ENCODE measurements at regions not wholly inside any gene's neighbourhood (a gene's known extent, or its start where the extent isn't known, plus 50 kb on each side); places are given as distances from the start of the nearest gene placed in this dataset.

- no peak for DNase-seq
- in situ Hi-C loops (cut with HindIII; ENCODE audit: low pct_ligation_motif_present, low pct_unique_long_range_greater_than_20kb, low sequenced_read_pairs), result no loop called here
Observed at GRCh38 chr13:34405410-34406181, 536.5 kb upstream of the NBEA start.

GRCh38 chr13:34408640-34409039, 533.4 kb upstream of the NBEA start:
- no peak for DNase-seq
- in situ Hi-C loops (cut with HindIII; ENCODE audit: low pct_ligation_motif_present, low pct_unique_long_range_greater_than_20kb, low sequenced_read_pairs), result no loop called here

- in situ Hi-C loops (cut with HindIII; ENCODE audit: low pct_ligation_motif_present, low pct_unique_long_range_greater_than_20kb, low sequenced_read_pairs), result no loop called here
Observed at GRCh38 chr13:34409496-34410182, 532.4 kb upstream of the NBEA start.

GRCh38 chr13:34410678-34411077, 531.4 kb upstream of the NBEA start:
- DNase-seq, result no peak
- in situ Hi-C loops (cut with HindIII; ENCODE audit: low pct_ligation_motif_present, low pct_unique_long_range_greater_than_20kb, low sequenced_read_pairs), result no loop called here

More at GRCh38 chr13:34409496-34410182, 532.4 kb upstream of the NBEA start:
- no peak for DNase-seq

GRCh38 chr13:34411177-34411576, 530.9 kb upstream of the NBEA start:
- no peak for DNase-seq
- in situ Hi-C loops (cut with HindIII; ENCODE audit: low pct_ligation_motif_present, low pct_unique_long_range_greater_than_20kb, low sequenced_read_pairs), result no loop called here

- DNase-seq, result no peak
- in situ Hi-C loops (cut with HindIII; ENCODE audit: low pct_ligation_motif_present, low pct_unique_long_range_greater_than_20kb, low sequenced_read_pairs), result no loop called here
Observed at GRCh38 chr13:34411894-34412293, 530.2 kb upstream of the NBEA start.

- DNase-seq, result no peak
- in situ Hi-C loops (cut with HindIII; ENCODE audit: low pct_ligation_motif_present, low pct_unique_long_range_greater_than_20kb, low sequenced_read_pairs), result no loop called here
Observed at GRCh38 chr13:34412295-34412694, 529.8 kb upstream of the NBEA start.

- DNase-seq, result no peak
- in situ Hi-C loops (cut with HindIII; ENCODE audit: low pct_ligation_motif_present, low pct_unique_long_range_greater_than_20kb, low sequenced_read_pairs), result no loop called here
Observed at GRCh38 chr13:34412817-34413375, 529.2 kb upstream of the NBEA start.

GRCh38 chr13:34413538-34414210, 528.4 kb upstream of the NBEA start:
- in situ Hi-C loops (cut with HindIII; ENCODE audit: low pct_ligation_motif_present, low pct_unique_long_range_greater_than_20kb, low sequenced_read_pairs), result no loop called here
- DNase-seq, result no peak

- no peak for DNase-seq
- in situ Hi-C loops (cut with HindIII; ENCODE audit: low pct_ligation_motif_present, low pct_unique_long_range_greater_than_20kb, low sequenced_read_pairs), result no loop called here
Observed at GRCh38 chr13:34414616-34415015, 527.5 kb upstream of the NBEA start.

GRCh38 chr13:34416971-34417380, 525.1 kb upstream of the NBEA start:
- in situ Hi-C loops (cut with HindIII; ENCODE audit: low pct_ligation_motif_present, low pct_unique_long_range_greater_than_20kb, low sequenced_read_pairs), result no loop called here
- no peak for DNase-seq

GRCh38 chr13:34417896-34418295, 524.2 kb upstream of the NBEA start:
- in situ Hi-C loops (cut with HindIII; ENCODE audit: low pct_ligation_motif_present, low pct_unique_long_range_greater_than_20kb, low sequenced_read_pairs), result no loop called here
- no peak for DNase-seq

GRCh38 chr13:34419025-34419424, 523.0 kb upstream of the NBEA start:
- in situ Hi-C loops (cut with HindIII; ENCODE audit: low pct_ligation_motif_present, low pct_unique_long_range_greater_than_20kb, low sequenced_read_pairs), result no loop called here
- DNase-seq, result no peak

GRCh38 chr13:34419755-34420154, 522.3 kb upstream of the NBEA start:
- DNase-seq, result no peak
- in situ Hi-C loops (cut with HindIII; ENCODE audit: low pct_ligation_motif_present, low pct_unique_long_range_greater_than_20kb, low sequenced_read_pairs), result no loop called here

GRCh38 chr13:34420702-34421346, 521.2 kb upstream of the NBEA start:
- no peak for DNase-seq
- in situ Hi-C loops (cut with HindIII; ENCODE audit: low pct_ligation_motif_present, low pct_unique_long_range_greater_than_20kb, low sequenced_read_pairs), result no loop called here

GRCh38 chr13:34421347-34421719, 520.7 kb upstream of the NBEA start:
- in situ Hi-C loops (cut with HindIII; ENCODE audit: low pct_ligation_motif_present, low pct_unique_long_range_greater_than_20kb, low sequenced_read_pairs), result no loop called here
- DNase-seq, result no peak

GRCh38 chr13:34421858-34422475, 520.1 kb upstream of the NBEA start:
- no peak for DNase-seq
- in situ Hi-C loops (cut with HindIII; ENCODE audit: low pct_ligation_motif_present, low pct_unique_long_range_greater_than_20kb, low sequenced_read_pairs), result no loop called here

GRCh38 chr13:34422956-34423355, 519.1 kb upstream of the NBEA start:
- DNase-seq, result no peak
- in situ Hi-C loops (cut with HindIII; ENCODE audit: low pct_ligation_motif_present, low pct_unique_long_range_greater_than_20kb, low sequenced_read_pairs), result no loop called here
